Peyer's patch (tissue), 4 donors: ENCODE measurements at regions not wholly inside any gene's neighbourhood (a gene's known extent, or its start where the extent isn't known, plus 50 kb on each side); places are given as distances from the start of the nearest gene placed in this dataset.

ENCODE experiments used
- DNase-seq, 3 donors: peaks; one replicate each; pipeline ENCODE4 v3.0.0-alpha.2; 2017 to 2019
- H3K27ac ChIP-seq, 4 donors: fragments of 200-600 bp; sonication (generic); one replicate each; pipeline ENCODE4 v1.5.1; 2016 to 2019
- H3K27me3 ChIP-seq, 2 donors: fragments of 200-600 bp; sonication (generic); one replicate each; pipeline ENCODE4 v1.5.1; 2019
- H3K36me3 ChIP-seq, 3 donors: fragments of 200-600 bp; sonication (generic); one replicate each; pipeline ENCODE4 v1.5.1; 2016 to 2019
- H3K4me1 ChIP-seq, 4 donors: fragments of 200-600 bp; sonication (generic); one replicate each; pipeline ENCODE4 v1.5.1; 2016 to 2019
- H3K4me3 ChIP-seq, 4 donors: fragments of 200-600 bp; sonication (generic); 1 replicate in 3 of 4; 2 replicates in 1 of 4; pipeline ENCODE4 v1.5.1; 2016 to 2019; ENCODE audit warnings: mild to moderate bottlenecking in 1 of 4
- H3K9me3 ChIP-seq, 4 donors: fragments of 200-600 bp; sonication (generic); one replicate each; pipeline ENCODE4 v1.5.1; 2016 to 2019; ENCODE audit warnings: mild to moderate bottlenecking in 1 of 4
- POLR2A ChIP-seq, 2 donors: fragments of 450-650 bp; IDR thresholded peaks; one replicate each; pipeline ENCODE4 v1.5.1; 2017; ENCODE audit warnings: antibody characterized with exemption in 2 of 2, mild to moderate bottlenecking in 2 of 2, moderate library complexity in 2 of 2
- TF ChIP-seq, protein P1 (sequence below), 6 experiments: fragments of 450-650 bp in 4 of 6; fragments of 200-600 bp in 2 of 6; sonication (generic) in 1 of 6; IDR thresholded peaks; one replicate each; pipeline ENCODE4 v1.5.1; 2017 to 2019; ENCODE audit warnings: antibody characterized with exemption in 6 of 6, mild to moderate bottlenecking in 3 of 6, moderate library complexity in 1 of 6

GRCh38 chr9:90245661-90246060, 397.0 kb downstream of the DIRAS2 start:
- H3K4me3 ChIP-seq, result no peak overlapping the region
- no peak overlapping the region for H3K27ac ChIP-seq
- DNase-seq, result no peak
- TF ChIP-seq, protein P1, sequence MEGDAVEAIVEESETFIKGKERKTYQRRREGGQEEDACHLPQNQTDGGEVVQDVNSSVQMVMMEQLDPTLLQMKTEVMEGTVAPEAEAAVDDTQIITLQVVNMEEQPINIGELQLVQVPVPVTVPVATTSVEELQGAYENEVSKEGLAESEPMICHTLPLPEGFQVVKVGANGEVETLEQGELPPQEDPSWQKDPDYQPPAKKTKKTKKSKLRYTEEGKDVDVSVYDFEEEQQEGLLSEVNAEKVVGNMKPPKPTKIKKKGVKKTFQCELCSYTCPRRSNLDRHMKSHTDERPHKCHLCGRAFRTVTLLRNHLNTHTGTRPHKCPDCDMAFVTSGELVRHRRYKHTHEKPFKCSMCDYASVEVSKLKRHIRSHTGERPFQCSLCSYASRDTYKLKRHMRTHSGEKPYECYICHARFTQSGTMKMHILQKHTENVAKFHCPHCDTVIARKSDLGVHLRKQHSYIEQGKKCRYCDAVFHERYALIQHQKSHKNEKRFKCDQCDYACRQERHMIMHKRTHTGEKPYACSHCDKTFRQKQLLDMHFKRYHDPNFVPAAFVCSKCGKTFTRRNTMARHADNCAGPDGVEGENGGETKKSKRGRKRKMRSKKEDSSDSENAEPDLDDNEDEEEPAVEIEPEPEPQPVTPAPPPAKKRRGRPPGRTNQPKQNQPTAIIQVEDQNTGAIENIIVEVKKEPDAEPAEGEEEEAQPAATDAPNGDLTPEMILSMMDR (IDR thresholded peaks at IDR 0.05), result no peak
- no peak for TF ChIP-seq POLR2A (IDR thresholded peaks at IDR 0.05)
- no peaks in the 10 kb centered on the region for H3K36me3 ChIP-seq
- H3K27me3 ChIP-seq, result no peaks in the 10 kb centered on the region
- H3K9me3 ChIP-seq, result no peaks in the 10 kb centered on the region
- H3K4me1 ChIP-seq, result no peaks in the 10 kb centered on the region

- no peaks in the 10 kb centered on the region for H3K9me3 ChIP-seq
- no peak overlapping the region for H3K27ac ChIP-seq
- H3K27me3 ChIP-seq, result no peaks in the 10 kb centered on the region
- H3K4me3 ChIP-seq, result no peak overlapping the region
- no peak for TF ChIP-seq POLR2A (IDR thresholded peaks at IDR 0.05)
- TF ChIP-seq, protein P1 (IDR thresholded peaks at IDR 0.05), result no peak
- H3K4me1 ChIP-seq, result no peaks in the 10 kb centered on the region
- no peaks in the 10 kb centered on the region for H3K36me3 ChIP-seq
- DNase-seq, result no peak
These were observed 393.5 kb downstream of the DIRAS2 start for GRCh38 chr9:90249094-90249493.

DNA sequence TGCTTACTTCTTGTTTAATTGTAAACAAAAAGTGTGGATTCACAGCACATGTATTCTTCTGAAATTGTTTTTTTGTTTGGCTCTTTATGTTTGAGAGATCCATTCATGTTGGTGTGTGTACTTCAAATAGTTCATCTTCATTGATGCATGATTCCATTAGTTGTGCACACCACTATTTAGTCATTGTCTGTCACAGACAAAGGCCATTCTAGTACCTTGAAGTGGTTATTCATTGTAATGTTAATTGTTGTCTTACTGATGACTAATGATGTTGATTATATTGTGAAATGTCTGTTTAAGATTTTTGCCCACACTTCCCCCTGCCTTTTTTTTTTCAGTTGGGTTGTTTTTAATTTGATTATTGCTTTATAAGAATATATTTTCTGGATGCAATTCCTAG, 391.3 kb downstream of the DIRAS2 start:
- no peaks in the 10 kb centered on the region for H3K36me3 ChIP-seq
- H3K4me3 ChIP-seq, result no peak overlapping the region
- H3K27me3 ChIP-seq, result no peaks in the 10 kb centered on the region
- no peak for TF ChIP-seq POLR2A (IDR thresholded peaks at IDR 0.05)
- TF ChIP-seq, protein P1 (IDR thresholded peaks at IDR 0.05), result no peak
- no peak overlapping the region for H3K27ac ChIP-seq
- H3K9me3 ChIP-seq, result no peaks in the 10 kb centered on the region
- no peak for DNase-seq
- H3K4me1 ChIP-seq, result no peaks in the 10 kb centered on the region

- TF ChIP-seq, protein P1 (IDR thresholded peaks at IDR 0.05), result no peak
- no peak for TF ChIP-seq POLR2A (IDR thresholded peaks at IDR 0.05)
- no peaks in the 10 kb centered on the region for H3K36me3 ChIP-seq
- no peaks in the 10 kb centered on the region for H3K27me3 ChIP-seq
These were observed 386.3 kb downstream of the DIRAS2 start for GRCh38 chr9:90256345-90256744.

GRCh38 chr9:90259311-90260246, 383.0 kb downstream of the DIRAS2 start:
- no peak overlapping the region for H3K27ac ChIP-seq
- DNase-seq, result no peak
- H3K27me3 ChIP-seq, result no peaks in the 10 kb centered on the region
- H3K4me3 ChIP-seq, result no peak overlapping the region
- peaks cover 0 to 14% (median 2%) of the 10 kb centered on the region in 4 donors for H3K9me3 ChIP-seq
- no peaks in the 10 kb centered on the region for H3K4me1 ChIP-seq
- TF ChIP-seq, protein P1 (IDR thresholded peaks at IDR 0.05), result no peak
- TF ChIP-seq POLR2A (IDR thresholded peaks at IDR 0.05), result no peak
- H3K36me3 ChIP-seq, result no peaks in the 10 kb centered on the region

More at GRCh38 chr9:90256345-90256744, 386.3 kb downstream of the DIRAS2 start:
- Histone ChIP-seq H3K9me3 (peaks cover 0 to 9% (median 0%) of the 10 kb centered on the region in 4 donors), H3K4me1 (no peaks in the 10 kb centered on the region), H3K4me3 (no peak overlapping the region), H3K27ac (no peak overlapping the region)
- no peak for DNase-seq
